K562 (cell line): ENCODE measurements at regions not wholly inside any gene's neighbourhood (a gene's known extent, or its start where the extent isn't known, plus 50 kb on each side); places are given as distances from the start of the nearest gene placed in this dataset.
A peak's percentile ranks its signal among the peaks of the same experiment; 100 is the strongest.

Source experiments
- CAMTA2 ChIP-seq: fragments of 250-450 bp; sonication (Bioruptor Pico); conservative IDR thresholded peaks from 2 replicates; pipeline ENCODE4 v1.5.1; 2022
- EP400 ChIP-seq: fragments of 450-650 bp; IDR thresholded peaks from 2 replicates; pipeline ENCODE4 v1.6.1; 2017; ENCODE audit warnings: antibody characterized with exemption, mild to moderate bottlenecking, moderate library complexity
- MED1 ChIP-seq: sonication (generic); formaldehyde crosslinking; IDR thresholded peaks from 2 replicates; pipeline ENCODE4 v1.8.1; 2023; ENCODE audit warnings: missing genetic modification reagents, borderline replicate concordance
- PTBP1 ChIP-seq: fragments of 200-400 bp; formaldehyde crosslinking; IDR thresholded peaks from 2 replicates; pipeline ENCODE4 v1.6.1; 2017; ENCODE audit warnings: low read depth, low read length
- SUPT5H ChIP-seq: fragments of 450-650 bp; IDR thresholded peaks from 2 replicates; pipeline ENCODE4 v1.6.1; 2016
- ZBTB1 ChIP-seq: sonication (generic); formaldehyde crosslinking; IDR thresholded peaks from 2 replicates; pipeline ENCODE4 v1.8.1; 2023; ENCODE audit warnings: missing genetic modification reagents, low read depth, mild to moderate bottlenecking, borderline replicate concordance
- TF ChIP-seq, protein P1 (sequence below): fragments of 150-350 bp; IDR thresholded peaks from 2 replicates; pipeline ENCODE4 v1.6.1; 2014; ENCODE audit warnings: low read depth, mild to moderate bottlenecking, low read length, borderline replicate concordance
- TF ChIP-seq, protein P2 (sequence below): fragments of 450-650 bp; IDR thresholded peaks from 2 replicates; pipeline ENCODE4 v1.6.1; 2016; ENCODE audit warnings: missing biosample characterization, missing genetic modification characterization
- TF ChIP-seq, protein P3 (sequence below): fragments of 450-650 bp; formaldehyde crosslinking; IDR thresholded peaks from 2 replicates; pipeline ENCODE4 v1.4.0; 2020; ENCODE audit warnings: mild to moderate bottlenecking, mixed read lengths
- TF ChIP-seq, protein P4 (sequence below): conservative IDR thresholded peaks from 2 replicates; pipeline ENCODE4 v1.6.1; 2011; ENCODE audit warnings: low read depth, mild to moderate bottlenecking, low read length; ENCODE audit not compliant: control insufficient read depth
- TF ChIP-seq, protein P5 (sequence below): IDR thresholded peaks from 3 replicates; pipeline ENCODE4 v1.6.1; 2011; ENCODE audit warnings: borderline replicate concordance, mild to moderate bottlenecking, moderate library complexity; ENCODE audit not compliant: insufficient read length; ENCODE audit errors: extremely low read depth
- TF ChIP-seq, protein P6 (sequence below): fragments of 450-650 bp; formaldehyde crosslinking; IDR thresholded peaks from 2 replicates; pipeline ENCODE4 v1.4.0; 2022; ENCODE audit warnings: mild to moderate bottlenecking, moderate library complexity

DNA sequence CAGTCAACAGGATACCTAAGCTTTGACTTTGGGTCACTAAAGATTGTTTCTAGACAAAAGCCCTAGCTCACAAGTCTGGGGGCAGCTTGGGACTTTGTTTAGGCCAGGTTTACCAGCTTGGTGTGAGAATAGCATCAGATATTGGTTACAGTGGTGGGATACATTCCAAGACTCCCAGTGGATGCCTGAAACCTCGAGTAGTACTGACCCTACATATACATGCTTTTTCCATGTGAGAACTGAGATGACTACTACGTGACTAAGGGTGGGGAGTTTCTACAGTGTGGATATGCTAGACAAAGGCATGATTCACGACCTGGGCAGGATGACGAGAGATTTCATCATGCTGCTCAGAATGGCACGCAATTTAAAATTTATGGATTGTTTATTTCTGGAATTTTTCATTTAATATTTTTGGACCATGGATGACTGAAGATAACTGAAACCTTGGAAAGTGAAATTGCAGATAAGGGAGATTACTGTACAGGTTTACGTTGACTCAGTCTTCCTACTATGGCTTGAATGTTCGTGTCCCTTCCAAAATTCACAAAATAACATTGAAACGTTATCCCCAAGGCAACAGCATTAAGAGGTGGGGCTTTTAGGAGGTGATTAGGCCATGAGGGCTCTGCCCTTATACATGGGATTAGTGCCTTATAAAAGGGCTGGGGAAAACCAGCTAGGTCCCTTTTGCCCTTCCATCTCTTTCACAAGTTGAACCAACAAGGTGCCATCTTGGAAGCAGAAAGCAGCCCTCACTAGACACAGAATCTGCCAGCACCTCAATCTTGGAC lies 50.2 kb upstream of the CTAGE1 start (continued):
- TF ChIP-seq, protein P1, sequence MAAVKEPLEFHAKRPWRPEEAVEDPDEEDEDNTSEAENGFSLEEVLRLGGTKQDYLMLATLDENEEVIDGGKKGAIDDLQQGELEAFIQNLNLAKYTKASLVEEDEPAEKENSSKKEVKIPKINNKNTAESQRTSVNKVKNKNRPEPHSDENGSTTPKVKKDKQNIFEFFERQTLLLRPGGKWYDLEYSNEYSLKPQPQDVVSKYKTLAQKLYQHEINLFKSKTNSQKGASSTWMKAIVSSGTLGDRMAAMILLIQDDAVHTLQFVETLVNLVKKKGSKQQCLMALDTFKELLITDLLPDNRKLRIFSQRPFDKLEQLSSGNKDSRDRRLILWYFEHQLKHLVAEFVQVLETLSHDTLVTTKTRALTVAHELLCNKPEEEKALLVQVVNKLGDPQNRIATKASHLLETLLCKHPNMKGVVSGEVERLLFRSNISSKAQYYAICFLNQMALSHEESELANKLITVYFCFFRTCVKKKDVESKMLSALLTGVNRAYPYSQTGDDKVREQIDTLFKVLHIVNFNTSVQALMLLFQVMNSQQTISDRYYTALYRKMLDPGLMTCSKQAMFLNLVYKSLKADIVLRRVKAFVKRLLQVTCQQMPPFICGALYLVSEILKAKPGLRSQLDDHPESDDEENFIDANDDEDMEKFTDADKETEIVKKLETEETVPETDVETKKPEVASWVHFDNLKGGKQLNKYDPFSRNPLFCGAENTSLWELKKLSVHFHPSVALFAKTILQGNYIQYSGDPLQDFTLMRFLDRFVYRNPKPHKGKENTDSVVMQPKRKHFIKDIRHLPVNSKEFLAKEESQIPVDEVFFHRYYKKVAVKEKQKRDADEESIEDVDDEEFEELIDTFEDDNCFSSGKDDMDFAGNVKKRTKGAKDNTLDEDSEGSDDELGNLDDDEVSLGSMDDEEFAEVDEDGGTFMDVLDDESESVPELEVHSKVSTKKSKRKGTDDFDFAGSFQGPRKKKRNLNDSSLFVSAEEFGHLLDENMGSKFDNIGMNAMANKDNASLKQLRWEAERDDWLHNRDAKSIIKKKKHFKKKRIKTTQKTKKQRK = no peak
- TF ChIP-seq, protein P2, sequence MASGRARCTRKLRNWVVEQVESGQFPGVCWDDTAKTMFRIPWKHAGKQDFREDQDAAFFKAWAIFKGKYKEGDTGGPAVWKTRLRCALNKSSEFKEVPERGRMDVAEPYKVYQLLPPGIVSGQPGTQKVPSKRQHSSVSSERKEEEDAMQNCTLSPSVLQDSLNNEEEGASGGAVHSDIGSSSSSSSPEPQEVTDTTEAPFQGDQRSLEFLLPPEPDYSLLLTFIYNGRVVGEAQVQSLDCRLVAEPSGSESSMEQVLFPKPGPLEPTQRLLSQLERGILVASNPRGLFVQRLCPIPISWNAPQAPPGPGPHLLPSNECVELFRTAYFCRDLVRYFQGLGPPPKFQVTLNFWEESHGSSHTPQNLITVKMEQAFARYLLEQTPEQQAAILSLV = peak; percentile 72
- TF ChIP-seq, protein P3, sequence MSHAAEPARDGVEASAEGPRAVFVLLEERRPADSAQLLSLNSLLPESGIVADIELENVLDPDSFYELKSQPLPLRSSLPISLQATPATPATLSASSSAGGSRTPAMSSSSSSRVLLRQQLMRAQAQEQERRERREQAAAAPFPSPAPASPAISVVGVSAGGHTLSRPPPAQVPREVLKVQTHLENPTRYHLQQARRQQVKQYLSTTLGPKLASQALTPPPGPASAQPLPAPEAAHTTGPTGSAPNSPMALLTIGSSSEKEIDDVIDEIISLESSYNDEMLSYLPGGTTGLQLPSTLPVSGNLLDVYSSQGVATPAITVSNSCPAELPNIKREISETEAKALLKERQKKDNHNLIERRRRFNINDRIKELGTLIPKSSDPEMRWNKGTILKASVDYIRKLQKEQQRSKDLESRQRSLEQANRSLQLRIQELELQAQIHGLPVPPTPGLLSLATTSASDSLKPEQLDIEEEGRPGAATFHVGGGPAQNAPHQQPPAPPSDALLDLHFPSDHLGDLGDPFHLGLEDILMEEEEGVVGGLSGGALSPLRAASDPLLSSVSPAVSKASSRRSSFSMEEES = no peak
- TF ChIP-seq PTBP1 = no peak
- TF ChIP-seq, protein P4, sequence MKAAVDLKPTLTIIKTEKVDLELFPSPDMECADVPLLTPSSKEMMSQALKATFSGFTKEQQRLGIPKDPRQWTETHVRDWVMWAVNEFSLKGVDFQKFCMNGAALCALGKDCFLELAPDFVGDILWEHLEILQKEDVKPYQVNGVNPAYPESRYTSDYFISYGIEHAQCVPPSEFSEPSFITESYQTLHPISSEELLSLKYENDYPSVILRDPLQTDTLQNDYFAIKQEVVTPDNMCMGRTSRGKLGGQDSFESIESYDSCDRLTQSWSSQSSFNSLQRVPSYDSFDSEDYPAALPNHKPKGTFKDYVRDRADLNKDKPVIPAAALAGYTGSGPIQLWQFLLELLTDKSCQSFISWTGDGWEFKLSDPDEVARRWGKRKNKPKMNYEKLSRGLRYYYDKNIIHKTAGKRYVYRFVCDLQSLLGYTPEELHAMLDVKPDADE = no peak
- TF ChIP-seq ZBTB1 = no peak
- no peak for TF ChIP-seq CAMTA2 (CRISPR knock-in tag)
- no peak for TF ChIP-seq MED1
- TF ChIP-seq, protein P5, sequence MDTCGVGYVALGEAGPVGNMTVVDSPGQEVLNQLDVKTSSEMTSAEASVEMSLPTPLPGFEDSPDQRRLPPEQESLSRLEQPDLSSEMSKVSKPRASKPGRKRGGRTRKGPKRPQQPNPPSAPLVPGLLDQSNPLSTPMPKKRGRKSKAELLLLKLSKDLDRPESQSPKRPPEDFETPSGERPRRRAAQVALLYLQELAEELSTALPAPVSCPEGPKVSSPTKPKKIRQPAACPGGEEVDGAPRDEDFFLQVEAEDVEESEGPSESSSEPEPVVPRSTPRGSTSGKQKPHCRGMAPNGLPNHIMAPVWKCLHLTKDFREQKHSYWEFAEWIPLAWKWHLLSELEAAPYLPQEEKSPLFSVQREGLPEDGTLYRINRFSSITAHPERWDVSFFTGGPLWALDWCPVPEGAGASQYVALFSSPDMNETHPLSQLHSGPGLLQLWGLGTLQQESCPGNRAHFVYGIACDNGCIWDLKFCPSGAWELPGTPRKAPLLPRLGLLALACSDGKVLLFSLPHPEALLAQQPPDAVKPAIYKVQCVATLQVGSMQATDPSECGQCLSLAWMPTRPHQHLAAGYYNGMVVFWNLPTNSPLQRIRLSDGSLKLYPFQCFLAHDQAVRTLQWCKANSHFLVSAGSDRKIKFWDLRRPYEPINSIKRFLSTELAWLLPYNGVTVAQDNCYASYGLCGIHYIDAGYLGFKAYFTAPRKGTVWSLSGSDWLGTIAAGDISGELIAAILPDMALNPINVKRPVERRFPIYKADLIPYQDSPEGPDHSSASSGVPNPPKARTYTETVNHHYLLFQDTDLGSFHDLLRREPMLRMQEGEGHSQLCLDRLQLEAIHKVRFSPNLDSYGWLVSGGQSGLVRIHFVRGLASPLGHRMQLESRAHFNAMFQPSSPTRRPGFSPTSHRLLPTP = no peak
- TF ChIP-seq SUPT5H = no peak
- TF ChIP-seq, protein P6, sequence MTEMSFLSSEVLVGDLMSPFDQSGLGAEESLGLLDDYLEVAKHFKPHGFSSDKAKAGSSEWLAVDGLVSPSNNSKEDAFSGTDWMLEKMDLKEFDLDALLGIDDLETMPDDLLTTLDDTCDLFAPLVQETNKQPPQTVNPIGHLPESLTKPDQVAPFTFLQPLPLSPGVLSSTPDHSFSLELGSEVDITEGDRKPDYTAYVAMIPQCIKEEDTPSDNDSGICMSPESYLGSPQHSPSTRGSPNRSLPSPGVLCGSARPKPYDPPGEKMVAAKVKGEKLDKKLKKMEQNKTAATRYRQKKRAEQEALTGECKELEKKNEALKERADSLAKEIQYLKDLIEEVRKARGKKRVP = peak; percentile 97
- TF ChIP-seq EP400 = peak; percentile 71
